ENCODE measurements at regions not wholly inside any gene's neighbourhood (a gene's known extent, or its start where the extent isn't known, plus 50 kb on each side); places are given as distances from the start of the nearest gene placed in this dataset.

- POLR2A ChIA-PET: no interaction called here
- no peak overlapping the region for H3K27ac ChIP-seq (ENCODE audit: extremely low read depth, low read depth, low read length)
- no TSS peak for BruUV-seq (replicated peaks)
- no peaks in the 10 kb centered on the region for H3K9me3 ChIP-seq (replicated peaks; ENCODE audit: control insufficient read depth, insufficient read depth, low read depth, low read length)
- H3K4me3 ChIP-seq: no peak overlapping the region
- H2AFZ ChIP-seq (ENCODE audit: low read depth, low read length): no peak overlapping the region
- no peak for FAIRE-seq
- H3K9ac ChIP-seq (ENCODE audit: insufficient read depth in 1 of 2, low read depth in 2 of 2, low read length in 2 of 2): no peak overlapping the region
- WGBS (ENCODE audit: insufficient coverage, low coverage, missing lambda C conversion rate): 5% methylated on average over 5 of the region's 5 CpGs
- no peaks in the 10 kb centered on the region for H3K79me2 ChIP-seq (ENCODE audit: control insufficient read depth, insufficient read depth, low read length)
- in situ Hi-C loops (cut with MboI): no loop called here
- no peak for DNase-seq (ENCODE audit: extremely low read depth in 1 of 4, low spot score in 3 of 4)
- H4K20me1 ChIP-seq (replicated peaks; ENCODE audit: control insufficient read depth, insufficient read depth, low read length): no peaks in the 10 kb centered on the region
- H3K27me3 ChIP-seq (ENCODE audit: control insufficient read depth in 2 of 2, insufficient read depth in 2 of 2, low read length in 2 of 2): no peaks in the 10 kb centered on the region
- H3K4me1 ChIP-seq (replicated peaks in 1 of 2; ENCODE audit: control insufficient read depth in 2 of 2, insufficient read depth in 2 of 2, low read length in 2 of 2): no peaks in the 10 kb centered on the region
- ATAC-seq: no peak
- TF ChIP-seq FOXJ3 (CRISPR knock-in tag; IDR thresholded peaks at IDR 0.05) (no peak), ZNF239 (CRISPR knock-in tag; IDR thresholded peaks at IDR 0.05) (no peak), ZC3H11A (IDR thresholded peaks at IDR 0.05; ENCODE audit: low read depth, low read length) (no peak), NKRF (IDR thresholded peaks at IDR 0.05; ENCODE audit: borderline replicate concordance) (no peak), ATF1 (CRISPR knock-in tag; IDR thresholded peaks at IDR 0.05) (no peak), ATF1 (tag; IDR thresholded peaks at IDR 0.05) (0 out of 2 replicates have a peak, but pooled peaks have one; percentile 31)
- no peaks in the 10 kb centered on the region for H3K36me3 ChIP-seq (ENCODE audit: control insufficient read depth, insufficient read depth, low read length)
- intact Hi-C loops (cut with micrococcal nuclease): no loop called here
- CTCF ChIA-PET (ENCODE audit: low intra/inter-chr PET ratio): no interaction called here
- no peaks in the 10 kb centered on the region for H3K9me1 ChIP-seq (ENCODE audit: control insufficient read depth, insufficient read depth, low read length)
- H3K4me2 ChIP-seq (ENCODE audit: insufficient read depth, low read length): no peak overlapping the region
Measured at GRCh38 chr5:156261275-156261939, 65.6 kb upstream of the SGCD start.
